ENCODE measurements at regions not wholly inside any gene's neighbourhood (a gene's known extent, or its start where the extent isn't known, plus 50 kb on each side); places are given as distances from the start of the nearest gene placed in this dataset.
"Not testable (repeated sequence)": the region's sequence is repeated elsewhere in the genome, so short reads cannot be mapped to it uniquely, and the experiment has no call there.

- no peak for DNase-seq (ENCODE audit: low read depth in 3 of 3)
Measured at GRCh38 chr3:28139967-28140634, 101.3 kb upstream of the CMC1 start.

GRCh38 chr3:28140664-28141063 lies 100.8 kb upstream of the CMC1 start:
- DNase-seq (ENCODE audit: low read depth in 3 of 3): no peak

- DNase-seq (ENCODE audit: low read depth in 3 of 3): no peak
Measured at GRCh38 chr3:28149960-28150359, 91.5 kb upstream of the CMC1 start.

GRCh38 chr3:28150465-28151206 lies 90.8 kb upstream of the CMC1 start:
- no peak for DNase-seq (ENCODE audit: low read depth in 3 of 3)

GRCh38 chr3:28151207-28151550 lies 90.2 kb upstream of the CMC1 start:
- no peak for DNase-seq (ENCODE audit: low read depth in 3 of 3)

- DNase-seq (ENCODE audit: low read depth in 3 of 3): no peak
Measured at GRCh38 chr3:28151608-28152228, 89.7 kb upstream of the CMC1 start.

GRCh38 chr3:28155631-28156030 lies 85.8 kb upstream of the CMC1 start:
- no peak for DNase-seq (ENCODE audit: low read depth in 3 of 3)

GRCh38 chr3:28156599-28156998 lies 84.8 kb upstream of the CMC1 start:
- DNase-seq (ENCODE audit: low read depth in 3 of 3): not testable (repeated sequence)

GRCh38 chr3:28171962-28172361 lies 69.5 kb upstream of the CMC1 start:
- no peak for DNase-seq (ENCODE audit: low read depth in 3 of 3)

- no peak for DNase-seq (ENCODE audit: low read depth in 3 of 3)
Measured at GRCh38 chr3:28172748-28173147, 68.7 kb upstream of the CMC1 start.

GRCh38 chr3:28173836-28174235 lies 67.6 kb upstream of the CMC1 start:
- DNase-seq (ENCODE audit: low read depth in 3 of 3): no peak

- no peak for DNase-seq (ENCODE audit: low read depth in 3 of 3)
Measured at GRCh38 chr3:28186748-28187147, 54.7 kb upstream of the CMC1 start.

GRCh38 chr3:28188686-28189085 lies 52.7 kb upstream of the CMC1 start:
- no peak for DNase-seq (ENCODE audit: low read depth in 3 of 3)

GRCh38 chr3:28191363-28191762 lies 50.1 kb upstream of the CMC1 start:
- DNase-seq (ENCODE audit: low read depth in 3 of 3): no peak
